ENCODE measurements at regions not wholly inside any gene's neighbourhood (a gene's known extent, or its start where the extent isn't known, plus 50 kb on each side); places are given as distances from the start of the nearest gene placed in this dataset.
A peak's percentile ranks its signal among the peaks of the same experiment; 100 is the strongest.
"Not testable (repeated sequence)": the region's sequence is repeated elsewhere in the genome, so short reads cannot be mapped to it uniquely, and the experiment has no call there.

GRCh38 chr3:145087038-145087437 is 1073.9 kb downstream of the PLOD2 start:
- Histone ChIP-seq H3K36me3 (no peaks in the 10 kb centered on the region), H3K4me3 (no peak overlapping the region), H3K4me1 (no peaks in the 10 kb centered on the region), H3K27me3 (ENCODE audit: low read depth) (no peaks in the 10 kb centered on the region), H3K9me3 (no peaks in the 10 kb centered on the region), H3K27ac (no peak overlapping the region)
- TF ChIP-seq CTCF (IDR thresholded peaks at IDR 0.05): no peak
- DNase-seq (no peak), ATAC-seq (no peak)
- intact Hi-C loops (cut with DNase I): no loop called here

- DNase-seq (no peak), ATAC-seq (no peak)
- Histone ChIP-seq H3K36me3 (no peaks in the 10 kb centered on the region), H3K4me1 (no peaks in the 10 kb centered on the region), H3K4me3 (no peak overlapping the region), H3K27ac (no peak overlapping the region), H3K27me3 (ENCODE audit: low read depth) (no peaks in the 10 kb centered on the region), H3K9me3 (no peaks in the 10 kb centered on the region)
- intact Hi-C loops (cut with DNase I): no loop called here
- TF ChIP-seq CTCF (IDR thresholded peaks at IDR 0.05): no peak
These were observed 1072.1 kb downstream of the PLOD2 start for GRCh38 chr3:145088917-145089316.

- H3K4me3 ChIP-seq: no peak overlapping the region
- no peaks in the 10 kb centered on the region for H3K36me3 ChIP-seq
- DNase-seq (no peak), ATAC-seq (no peak)
- no peaks in the 10 kb centered on the region for H3K27me3 ChIP-seq (ENCODE audit: low read depth)
- H3K27ac ChIP-seq: no peak overlapping the region
- H3K4me1 ChIP-seq: no peaks in the 10 kb centered on the region
- intact Hi-C loops (cut with DNase I): no loop called here
- no peak for TF ChIP-seq CTCF (IDR thresholded peaks at IDR 0.05)
- no peaks in the 10 kb centered on the region for H3K9me3 ChIP-seq
These were observed 1071.6 kb downstream of the PLOD2 start for GRCh38 chr3:145089337-145089736.

- no peak overlapping the region for H3K27ac ChIP-seq
- intact Hi-C loops (cut with DNase I): no loop called here
- no peaks in the 10 kb centered on the region for H3K27me3 ChIP-seq (ENCODE audit: low read depth)
- no peaks in the 10 kb centered on the region for H3K36me3 ChIP-seq
- H3K4me1 ChIP-seq: no peaks in the 10 kb centered on the region
- H3K9me3 ChIP-seq: no peaks in the 10 kb centered on the region
- DNase-seq: no peak
- ATAC-seq: peak; percentile 66 to 84
- no peak for TF ChIP-seq CTCF (IDR thresholded peaks at IDR 0.05)
- no peak overlapping the region for H3K4me3 ChIP-seq
These were observed 1066.5 kb downstream of the PLOD2 start for GRCh38 chr3:145094355-145094941.

- H3K36me3 ChIP-seq; H3K4me3 ChIP-seq; ATAC-seq; H3K9me3 ChIP-seq; H3K4me1 ChIP-seq; H3K27me3 ChIP-seq (ENCODE audit: low read depth); H3K27ac ChIP-seq; DNase-seq; intact Hi-C loops (cut with DNase I): not testable (repeated sequence)
These were observed 1049.8 kb downstream of the PLOD2 start for GRCh38 chr3:145111141-145111540.

- no peak overlapping the region for H3K4me3 ChIP-seq
- H3K4me1 ChIP-seq: no peaks in the 10 kb centered on the region
- no peaks in the 10 kb centered on the region for H3K9me3 ChIP-seq
- H3K27me3 ChIP-seq (ENCODE audit: low read depth): no peaks in the 10 kb centered on the region
- ATAC-seq (no peak), DNase-seq (no peak)
- intact Hi-C loops (cut with DNase I): no loop called here
- TF ChIP-seq CTCF (IDR thresholded peaks at IDR 0.05): no peak
- no peak overlapping the region for H3K27ac ChIP-seq
- no peaks in the 10 kb centered on the region for H3K36me3 ChIP-seq
These were observed 1044.2 kb downstream of the PLOD2 start for GRCh38 chr3:145116769-145117168.

All from lower lobe of right lung (tissue), 2 donors.